Esophagus muscularis mucosa (tissue), 3 donors: ENCODE measurements at regions not wholly inside any gene's neighbourhood (a gene's known extent, or its start where the extent isn't known, plus 50 kb on each side); places are given as distances from the start of the nearest gene placed in this dataset.

Experiments used
- POLR2A ChIP-seq: fragments of 450-650 bp; IDR thresholded peaks from one replicate; pipeline ENCODE4 v1.6.1; 2017; ENCODE audit warnings: antibody characterized with exemption, moderate library complexity, mild to moderate bottlenecking, low read depth
- POLR2AphosphoS5 ChIP-seq, 2 donors: sonication (generic); formaldehyde crosslinking; IDR thresholded peaks; one replicate each; pipeline ENCODE4 v1.6.1; 2017; ENCODE audit warnings: antibody characterized with exemption in 2 of 2
- TF ChIP-seq, protein P1 (sequence below), 3 experiments: fragments of 200-600 bp in 2 of 3; fragments of 450-650 bp in 1 of 3; sonication (generic) in 2 of 3; IDR thresholded peaks; one replicate each; pipeline ENCODE4 v1.5.1; 2017 to 2019; ENCODE audit warnings: antibody characterized with exemption in 3 of 3, mild to moderate bottlenecking in 2 of 3, moderate library complexity in 1 of 3

DNA sequence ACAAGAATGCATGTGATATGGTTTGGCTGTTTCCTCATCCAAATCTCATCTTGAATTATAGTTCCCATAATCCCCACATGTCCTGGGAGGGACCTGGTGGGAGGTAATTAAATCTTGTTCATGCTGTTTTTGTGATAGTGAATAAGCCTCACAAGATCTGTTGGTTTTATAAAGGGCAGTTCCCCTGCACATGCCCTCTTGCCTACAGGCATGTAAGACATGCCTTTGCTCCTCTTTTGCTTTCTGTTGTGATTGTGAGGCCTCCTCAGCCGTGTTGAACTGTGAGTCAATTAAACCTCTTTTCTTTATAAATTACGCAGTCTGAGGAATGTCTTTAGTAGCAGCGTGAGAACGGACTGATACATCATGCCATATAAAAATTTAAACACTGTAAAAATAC is 1537.0 kb downstream of the OTOL1 start:
- TF ChIP-seq POLR2AphosphoS5 (IDR thresholded peaks at IDR 0.05) (no peak), POLR2A (no peak)
- TF ChIP-seq, protein P1, sequence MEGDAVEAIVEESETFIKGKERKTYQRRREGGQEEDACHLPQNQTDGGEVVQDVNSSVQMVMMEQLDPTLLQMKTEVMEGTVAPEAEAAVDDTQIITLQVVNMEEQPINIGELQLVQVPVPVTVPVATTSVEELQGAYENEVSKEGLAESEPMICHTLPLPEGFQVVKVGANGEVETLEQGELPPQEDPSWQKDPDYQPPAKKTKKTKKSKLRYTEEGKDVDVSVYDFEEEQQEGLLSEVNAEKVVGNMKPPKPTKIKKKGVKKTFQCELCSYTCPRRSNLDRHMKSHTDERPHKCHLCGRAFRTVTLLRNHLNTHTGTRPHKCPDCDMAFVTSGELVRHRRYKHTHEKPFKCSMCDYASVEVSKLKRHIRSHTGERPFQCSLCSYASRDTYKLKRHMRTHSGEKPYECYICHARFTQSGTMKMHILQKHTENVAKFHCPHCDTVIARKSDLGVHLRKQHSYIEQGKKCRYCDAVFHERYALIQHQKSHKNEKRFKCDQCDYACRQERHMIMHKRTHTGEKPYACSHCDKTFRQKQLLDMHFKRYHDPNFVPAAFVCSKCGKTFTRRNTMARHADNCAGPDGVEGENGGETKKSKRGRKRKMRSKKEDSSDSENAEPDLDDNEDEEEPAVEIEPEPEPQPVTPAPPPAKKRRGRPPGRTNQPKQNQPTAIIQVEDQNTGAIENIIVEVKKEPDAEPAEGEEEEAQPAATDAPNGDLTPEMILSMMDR (IDR thresholded peaks at IDR 0.05) = no peak
